ENCODE measurements at regions not wholly inside any gene's neighbourhood (a gene's known extent, or its start where the extent isn't known, plus 50 kb on each side); places are given as distances from the start of the nearest gene placed in this dataset.

- peak; percentile 29 to 74 (median 59) for DNase-seq
Observed at GRCh38 chr2:181395851-181396250, 61.3 kb upstream of the ITGA4 start.

DNA sequence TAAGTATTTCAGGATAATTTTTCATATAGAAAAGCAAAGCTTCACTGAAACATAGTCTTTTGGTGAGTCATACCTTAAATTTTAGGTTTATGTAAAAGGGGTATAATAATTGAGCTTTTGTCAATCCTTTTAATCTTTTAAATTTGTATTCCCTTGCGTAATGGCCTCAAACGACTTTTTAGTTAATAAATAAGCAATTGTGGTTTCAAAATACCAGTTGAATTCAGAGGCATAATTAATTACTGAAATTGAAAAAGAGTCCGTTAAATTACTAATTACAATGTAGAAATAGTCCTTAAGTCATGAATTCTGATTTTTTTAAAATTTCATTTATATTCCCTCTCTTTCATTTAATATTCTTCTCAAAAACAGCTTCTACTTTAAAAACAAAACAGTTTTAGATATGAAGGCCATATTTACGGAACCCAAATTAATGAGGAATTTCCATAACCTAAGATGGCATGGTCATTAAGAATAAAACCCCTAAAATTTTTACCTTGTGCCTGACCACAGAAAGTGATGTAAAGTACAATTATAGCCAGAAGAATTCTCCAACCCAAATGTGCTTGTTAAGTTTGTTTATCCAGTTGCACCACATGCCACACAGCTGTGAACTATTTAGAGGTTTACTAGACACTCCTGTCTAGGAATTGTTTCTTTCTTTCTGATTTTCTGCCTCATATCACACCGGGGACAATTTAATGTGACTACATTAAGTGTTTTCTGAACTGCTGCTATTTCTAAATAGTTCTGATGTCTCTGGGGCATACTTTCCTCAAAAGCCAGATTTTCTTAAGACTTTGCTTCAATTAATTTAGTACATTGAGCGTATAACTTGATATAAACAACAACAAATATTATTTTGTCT, 60.7 kb upstream of the ITGA4 start:
- no peak for DNase-seq

GRCh38 chr2:181397331-181397730, 59.9 kb upstream of the ITGA4 start:
- DNase-seq: no peak

DNA sequence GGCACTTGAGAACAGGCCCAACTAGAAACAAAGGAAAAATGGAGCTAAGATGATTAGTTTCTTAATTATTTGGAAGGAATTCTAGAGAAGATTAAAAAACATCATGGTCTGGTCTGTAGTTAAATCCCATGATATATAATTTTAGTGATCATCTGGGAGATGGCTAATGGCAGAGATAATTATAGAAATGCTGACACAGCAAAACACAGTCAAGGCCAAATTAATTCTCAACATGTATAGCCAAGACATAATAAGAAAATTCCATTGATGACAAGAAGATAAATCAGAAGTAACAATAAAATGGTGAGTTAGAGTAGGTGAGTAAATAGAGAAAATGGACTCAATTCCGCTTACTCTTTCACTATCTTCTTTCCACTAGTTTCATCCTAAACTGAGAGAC, 59.2 kb upstream of the ITGA4 start:
- no peak for DNase-seq

GRCh38 chr2:181399027-181399426, 58.2 kb upstream of the ITGA4 start:
- DNase-seq: no peak

GRCh38 chr2:181404472-181404871, 52.7 kb upstream of the ITGA4 start:
- DNase-seq: no peak

- DNase-seq: peak; percentile 77 to 95 (median 86)
Observed at GRCh38 chr2:181407171-181407570, 50.0 kb upstream of the ITGA4 start.
